Left colon (tissue), 2 donors: ENCODE measurements at regions not wholly inside any gene's neighbourhood (a gene's known extent, or its start where the extent isn't known, plus 50 kb on each side); places are given as distances from the start of the nearest gene placed in this dataset.

Experiments used
- ATAC-seq: fragments of 200-7000 bp; cut with Tn5 transposase; one replicate; pipeline ENCODE4 v1.9.1; 2020; ENCODE audit warnings: mild to moderate bottlenecking, moderate library complexity
- DNase-seq, 2 donors: peaks; one replicate each; pipeline ENCODE4 v3.0.0-alpha.2; 2020
- intact Hi-C, 2 donors: fragments of 100-400 bp; cut with DNase I in 1 of 2; cut with micrococcal nuclease in 1 of 2; formaldehyde crosslinking; loops; one replicate each; pipeline versions ENCODE4 v1.11.2 to v1.14.0; 2022; cut with DNase I, micrococcal nuclease
- donor health status: DM: no; HTN: no; CAD: no.
- donor health status: DM: yes; HTN: yes; CAD: no.

GRCh38 chr7:41769162-41769561 lies 66.3 kb upstream of the INHBA start:
- ATAC-seq, result no peak
- intact Hi-C loops, result no loop called here
- no peak for DNase-seq

GRCh38 chr7:41763626-41764025 lies 60.7 kb upstream of the INHBA start:
- intact Hi-C loops, result no loop called here
- DNase-seq (no peak), ATAC-seq (no peak)

DNA sequence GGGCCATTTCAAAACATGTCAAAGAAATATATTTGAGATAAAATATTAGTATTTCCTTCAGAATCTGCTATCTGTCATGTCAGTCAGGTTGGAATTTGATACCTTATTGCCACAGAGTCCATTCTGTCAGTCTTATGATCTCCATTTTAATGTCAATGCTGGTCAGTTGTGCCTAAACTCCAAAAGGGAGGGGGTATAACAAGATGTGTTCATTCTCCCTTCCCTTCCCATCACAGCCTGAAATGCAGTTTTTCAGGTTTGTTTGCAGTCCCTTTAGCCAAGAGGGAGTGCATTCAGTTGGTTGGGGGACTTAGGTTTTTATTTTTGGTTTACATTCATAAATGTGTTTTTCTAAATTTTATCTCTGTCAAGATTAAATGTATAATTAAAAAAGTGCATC lies 59.8 kb upstream of the INHBA start:
- DNase-seq (no peak), ATAC-seq (no peak)
- intact Hi-C loops, result no loop called here

- intact Hi-C loops, result no loop called here
- DNase-seq (no peak), ATAC-seq (no peak)
Measured at GRCh38 chr7:41760293-41760692, 57.4 kb upstream of the INHBA start.

DNA sequence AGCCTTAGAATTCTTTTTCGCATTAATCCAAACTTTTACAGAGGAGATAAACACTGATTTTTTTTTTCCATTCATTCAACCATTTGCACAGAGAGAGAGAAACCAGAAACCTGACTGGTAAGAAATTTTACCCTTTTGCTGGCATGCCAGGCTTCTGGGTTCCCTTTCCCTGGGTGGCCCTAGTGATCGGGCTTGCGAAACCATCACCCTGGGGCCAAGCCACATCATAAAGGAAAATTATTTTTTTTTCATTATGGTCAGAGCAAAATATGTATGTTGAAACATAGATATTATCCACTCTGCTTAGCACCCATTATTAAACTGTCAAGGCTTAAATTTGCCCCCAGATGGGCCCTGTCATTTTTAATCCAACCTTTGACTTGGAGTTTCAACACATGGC lies 55.4 kb upstream of the INHBA start:
- no peak for DNase-seq
- intact Hi-C loops, result no loop called here
- ATAC-seq, result no peak

- no peak for ATAC-seq
- DNase-seq, result no peak
- intact Hi-C loops, result no loop called here
Measured at GRCh38 chr7:41756650-41757182, 53.8 kb upstream of the INHBA start.

GRCh38 chr7:41755096-41755495 lies 52.2 kb upstream of the INHBA start:
- ATAC-seq, result no peak
- DNase-seq, result no peak
- intact Hi-C loops, result no loop called here

DNA sequence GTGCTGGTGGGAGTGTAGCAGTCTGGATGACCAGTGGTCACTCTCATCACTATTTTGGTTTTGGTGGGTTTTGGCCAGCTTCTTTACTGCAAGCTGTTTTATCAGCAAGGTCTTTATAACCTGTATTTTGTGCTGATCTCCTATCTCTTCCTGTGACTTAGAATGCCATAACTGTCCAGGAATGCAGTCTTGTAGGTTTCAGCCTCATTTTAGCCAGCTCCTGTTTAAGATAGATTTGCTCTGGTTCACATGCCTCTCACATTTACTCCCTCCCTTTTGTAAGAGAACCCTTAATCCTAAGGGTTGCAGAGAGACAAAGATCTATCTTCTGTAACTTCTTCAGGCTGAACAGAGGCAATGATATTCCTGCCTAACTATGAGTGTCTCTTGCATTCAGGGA lies 51.2 kb upstream of the INHBA start:
- intact Hi-C loops, result no loop called here
- ATAC-seq (no peak), DNase-seq (no peak)
